IPS DF 6.9 (cell line): ENCODE measurements at regions not wholly inside any gene's neighbourhood (a gene's known extent, or its start where the extent isn't known, plus 50 kb on each side); places are given as distances from the start of the nearest gene placed in this dataset.

Experiments
- DNase-seq: peaks from one replicate; pipeline ENCODE4 v3.0.0-alpha.2; 2013; ENCODE audit warnings: low read depth, low spot score
- H3K27ac ChIP-seq: one replicate; pipeline ENCODE4 v1.5.1; 2013; ENCODE audit warnings: low read length, control low read depth
- H3K27me3 ChIP-seq: 2 replicates; pipeline ENCODE4 v1.6.1; 2013; ENCODE audit warnings: mild to moderate bottlenecking, low read length; ENCODE audit not compliant: control insufficient read depth, insufficient read depth
- H3K36me3 ChIP-seq: 2 replicates; pipeline ENCODE4 v1.6.1; 2013; ENCODE audit warnings: low read length; ENCODE audit not compliant: control insufficient read depth, insufficient read depth
- H3K4me1 ChIP-seq: 2 replicates; pipeline ENCODE4 v1.6.1; 2013; ENCODE audit warnings: low read length; ENCODE audit not compliant: control insufficient read depth, insufficient read depth
- H3K4me3 ChIP-seq: 2 replicates; pipeline ENCODE4 v1.5.1; 2013; ENCODE audit warnings: mild to moderate bottlenecking, low read length
- H3K9me3 ChIP-seq: 2 replicates; pipeline ENCODE4 v1.6.1; 2013; ENCODE audit warnings: low read length, inconsistent platforms; ENCODE audit not compliant: control insufficient read depth, insufficient read depth
- WGBS: extraction: QIAGEN DNeasy Blood & Tissue Kit; methylation state at CpG from one replicate; pipeline ENCODE4 v1.1.7; 2013; ENCODE audit warnings: mixed read lengths, missing lambda C conversion rate; ENCODE audit not compliant: insufficient read length, insufficient coverage; 5-methylcytosine and 5-hydroxymethylcytosine counted together

DNA sequence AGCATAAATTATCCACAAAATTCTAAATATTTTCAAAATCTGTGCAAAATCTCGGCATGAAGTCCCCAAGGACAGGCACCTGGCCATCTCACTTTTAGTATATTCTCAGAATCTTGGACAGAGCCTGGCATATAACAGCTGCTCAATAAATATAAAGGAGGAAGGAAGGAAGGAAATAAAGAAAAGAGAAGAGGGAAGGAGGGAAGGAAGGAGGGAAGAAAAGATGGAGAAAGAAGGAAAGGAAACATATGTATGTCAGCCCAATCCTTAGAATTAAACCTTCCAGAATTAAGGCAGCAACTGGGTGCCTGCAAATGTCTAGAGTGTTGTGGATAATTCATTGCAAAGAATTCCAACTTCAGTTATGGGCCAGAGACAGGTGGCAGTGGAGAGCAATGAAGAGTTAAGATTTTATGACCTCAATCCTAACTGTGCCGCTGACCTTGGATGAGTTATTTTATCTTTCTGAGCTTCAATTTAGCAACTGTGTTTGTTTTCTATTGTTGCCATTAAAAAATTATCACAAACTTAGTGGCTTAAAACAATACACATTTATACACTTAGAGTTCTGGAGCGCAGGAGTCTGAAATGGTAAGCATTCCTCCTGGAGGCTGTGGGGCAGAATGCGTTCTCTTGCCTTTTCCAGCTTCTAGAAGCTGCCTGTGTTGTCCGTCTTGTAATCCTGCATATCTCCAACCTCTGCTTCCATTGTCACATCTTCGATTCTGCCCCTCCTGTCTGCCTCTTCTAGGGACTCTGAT lies 200.9 kb upstream of the MSX2 start:
- Histone ChIP-seq H3K27ac (no peak overlapping the region), H3K27me3 (0 out of 2 replicates have a peak, but pooled peaks cover 2% of the 10 kb centered on the region), H3K4me1 (peaks cover 2% of the 10 kb centered on the region; the same call in 1 of the 2 replicates), H3K36me3 (no peaks in the 10 kb centered on the region), H3K9me3 (no peaks in the 10 kb centered on the region), H3K4me3 (no peak overlapping the region)
- no peak for DNase-seq
- WGBS: no CpG with 5 or more reads among the region's 6 CpGs

DNA sequence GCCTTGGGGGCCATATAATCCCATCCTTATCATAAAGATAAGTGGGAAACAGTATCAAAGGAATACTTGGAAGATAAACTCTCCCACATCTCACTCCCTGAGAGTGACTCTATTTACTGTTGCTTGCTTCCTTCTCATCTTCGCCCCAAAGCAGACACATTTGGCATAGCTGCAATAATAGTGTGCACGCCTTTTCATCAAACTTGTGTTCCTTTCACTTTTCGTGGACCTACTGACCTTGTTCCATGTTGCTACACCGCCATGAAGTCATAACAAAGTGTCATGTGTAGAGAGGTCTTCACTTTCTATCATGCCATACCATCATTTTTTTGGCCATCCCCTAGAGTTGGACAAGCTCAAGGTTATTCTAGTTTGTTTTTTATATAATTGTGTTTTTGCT lies 200.0 kb upstream of the MSX2 start:
- Histone ChIP-seq H3K9me3 (no peaks in the 10 kb centered on the region), H3K27me3 (0 out of 2 replicates have a peak, but pooled peaks cover under 1% of the 10 kb centered on the region), H3K27ac (no peak overlapping the region), H3K36me3 (no peaks in the 10 kb centered on the region), H3K4me3 (no peak overlapping the region), H3K4me1 (peaks cover 2% of the 10 kb centered on the region; the same call in 1 of the 2 replicates)
- WGBS: no CpG with 5 or more reads among the region's 4 CpGs
- no peak for DNase-seq

DNA sequence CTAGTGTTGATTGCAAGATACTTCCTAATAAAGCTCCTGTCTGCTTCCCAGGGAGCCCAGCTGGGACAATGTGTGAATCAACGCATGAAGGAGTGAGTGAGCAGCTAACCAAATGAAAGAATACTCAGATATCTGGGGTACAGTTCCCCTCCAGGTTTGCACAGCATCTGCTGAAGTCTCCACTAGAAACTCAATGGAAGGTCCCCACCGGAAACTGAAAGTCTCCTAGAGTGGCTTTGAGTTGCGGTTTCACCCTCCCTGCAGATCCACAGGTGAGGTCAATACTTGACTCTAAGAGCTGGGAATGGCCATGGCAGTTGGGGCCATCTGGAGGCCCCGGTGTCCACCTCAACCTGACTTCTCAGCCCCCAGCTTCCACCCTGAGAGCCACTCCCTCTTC lies 198.2 kb upstream of the MSX2 start:
- Histone ChIP-seq H3K9me3 (no peaks in the 10 kb centered on the region), H3K4me1 (no peaks in the 10 kb centered on the region), H3K36me3 (no peaks in the 10 kb centered on the region), H3K4me3 (no peak overlapping the region), H3K27ac (no peak overlapping the region), H3K27me3 (no peaks in the 10 kb centered on the region)
- WGBS: no CpG with 5 or more reads among the region's 4 CpGs
- no peak for DNase-seq

DNA sequence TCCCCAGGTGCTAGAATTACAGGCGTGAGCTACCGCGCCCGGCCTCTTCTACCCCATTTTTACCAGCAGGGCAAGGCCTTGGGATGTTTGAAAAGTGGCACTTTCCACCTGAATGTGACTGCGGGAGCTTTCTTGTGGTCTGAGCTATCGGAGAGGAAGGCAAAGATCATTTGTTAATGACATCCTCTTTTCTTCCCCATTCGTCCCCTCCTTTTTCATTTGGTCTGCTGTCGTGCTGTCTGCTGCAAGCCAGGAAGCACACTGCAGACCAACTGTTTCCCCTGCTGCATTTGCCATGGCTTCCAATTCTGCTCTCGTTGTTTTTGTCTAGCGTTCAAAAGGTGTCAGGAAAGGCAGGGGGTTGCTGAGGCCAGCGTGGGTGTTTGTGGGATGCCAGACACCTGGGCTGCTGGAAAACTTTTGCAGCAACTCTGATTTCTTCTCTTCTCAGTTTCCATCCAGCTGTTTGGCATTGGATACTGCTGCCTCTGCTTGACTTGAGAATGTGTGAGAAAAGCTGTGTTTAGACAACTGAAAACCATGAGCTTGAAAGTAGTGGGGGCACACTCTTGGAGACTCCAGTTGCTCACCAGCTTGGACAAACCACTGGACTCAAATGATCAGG lies 196.4 kb upstream of the MSX2 start:
- peaks cover 6% of the 10 kb centered on the region for H3K4me1 ChIP-seq
- DNase-seq: no peak
- WGBS: no CpG with 5 or more reads among the region's 11 CpGs
- no peaks in the 10 kb centered on the region for H3K36me3 ChIP-seq
- no peak overlapping the region for H3K27ac ChIP-seq
- H3K9me3 ChIP-seq: no peaks in the 10 kb centered on the region
- no peaks in the 10 kb centered on the region for H3K27me3 ChIP-seq
- no peak overlapping the region for H3K4me3 ChIP-seq

DNA sequence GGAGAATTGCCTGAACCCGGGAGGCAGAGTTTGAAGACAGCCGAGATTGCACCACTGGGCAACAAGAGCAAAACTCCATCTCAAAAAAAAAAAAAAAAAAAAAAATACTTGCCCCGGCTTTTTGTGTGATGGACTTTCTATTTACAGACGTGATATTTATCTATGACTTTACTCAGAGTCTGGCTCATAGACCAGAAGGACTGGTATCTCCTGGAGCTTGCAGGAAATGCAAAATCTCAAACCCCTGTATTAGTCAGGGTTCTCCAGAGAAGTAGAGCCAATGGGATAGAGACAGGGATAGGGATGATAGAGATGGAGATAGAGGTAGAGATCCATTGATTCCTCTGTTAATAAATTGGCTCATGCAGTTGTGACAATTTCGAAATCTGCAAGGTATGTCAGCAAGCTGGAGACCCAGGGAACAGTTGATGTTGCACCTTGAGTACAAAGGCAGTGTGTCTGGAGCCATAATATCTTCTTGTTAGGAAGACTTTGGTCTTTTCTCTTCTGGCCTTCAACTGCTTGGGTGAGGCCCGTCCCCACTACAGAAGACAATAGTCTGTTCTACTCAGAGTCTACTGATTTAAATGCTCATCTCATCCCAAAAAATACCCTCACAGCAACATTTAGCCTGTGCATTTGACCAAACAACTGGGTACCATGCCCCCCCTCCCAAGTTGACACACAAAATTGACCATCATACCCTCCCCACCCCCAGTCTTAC lies 195.4 kb upstream of the MSX2 start:
- no peak for DNase-seq
- Histone ChIP-seq H3K27me3 (no peaks in the 10 kb centered on the region), H3K9me3 (no peaks in the 10 kb centered on the region), H3K27ac (no peak overlapping the region), H3K4me1 (peaks cover 8% of the 10 kb centered on the region), H3K36me3 (no peaks in the 10 kb centered on the region), H3K4me3 (no peak overlapping the region)
- no CpG with 5 or more reads among the region's 6 CpGs for WGBS

DNA sequence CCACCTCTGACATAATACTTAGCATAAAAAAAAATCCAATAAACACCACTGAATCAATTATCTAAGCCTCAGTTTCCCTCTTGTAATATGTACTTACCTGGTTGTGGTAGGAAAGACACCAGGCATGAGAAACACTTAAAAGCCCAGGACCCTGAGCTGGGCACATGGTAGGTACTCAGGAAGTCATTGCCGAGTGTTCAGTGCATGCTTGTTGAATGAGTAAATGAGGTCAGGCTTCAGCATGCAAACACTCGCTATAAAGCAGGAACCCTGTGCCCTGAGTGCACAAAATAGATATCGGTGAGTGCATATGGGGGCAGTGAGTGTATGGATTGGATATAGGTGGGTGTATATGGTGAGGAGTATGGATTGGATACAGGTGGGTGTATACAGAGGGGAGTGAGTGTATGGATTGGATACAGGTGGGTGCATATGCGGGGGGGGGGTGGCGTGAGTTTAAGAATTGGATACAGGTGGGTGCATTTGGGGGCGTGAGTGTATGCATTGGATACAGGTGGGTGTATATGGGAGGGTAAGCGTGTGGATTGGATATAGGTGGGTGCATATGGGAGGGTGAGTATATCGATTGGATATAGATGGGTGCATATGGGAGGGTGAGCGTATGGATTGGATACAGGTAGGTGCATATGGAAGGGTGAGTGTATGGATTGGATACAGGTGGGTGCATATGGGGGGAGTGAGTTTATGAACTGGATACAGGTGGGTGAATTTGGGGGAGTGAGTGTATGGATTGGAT lies 194.3 kb upstream of the MSX2 start:
- DNase-seq: no peak
- H3K9me3 ChIP-seq: no peaks in the 10 kb centered on the region
- no peaks in the 10 kb centered on the region for H3K36me3 ChIP-seq
- 100% methylated on average over 2 of the region's 9 CpGs for WGBS
- H3K4me1 ChIP-seq: peaks cover 8% of the 10 kb centered on the region
- H3K4me3 ChIP-seq: no peak overlapping the region
- no peak overlapping the region for H3K27ac ChIP-seq
- H3K27me3 ChIP-seq: no peaks in the 10 kb centered on the region

DNA sequence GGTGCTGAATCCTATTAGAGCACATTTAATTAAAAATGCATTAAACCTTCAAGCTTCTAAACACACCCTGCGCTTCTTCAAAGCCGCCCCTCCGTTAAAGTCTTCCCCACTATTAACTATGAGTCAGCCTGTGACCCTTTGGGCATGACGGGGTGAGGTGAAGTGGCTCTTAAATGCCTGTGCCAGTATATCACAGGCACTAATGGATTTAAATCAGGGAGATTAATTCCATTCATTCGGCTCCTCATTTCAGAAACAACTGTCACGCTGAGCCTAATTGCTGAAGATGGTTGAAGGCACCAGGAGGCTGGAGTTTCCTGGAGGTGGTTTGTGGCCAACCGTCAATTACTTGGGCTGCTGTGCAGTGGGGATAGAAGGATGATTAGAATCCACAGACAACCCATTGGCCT lies 192.6 kb upstream of the MSX2 start:
- no peaks in the 10 kb centered on the region for H3K27me3 ChIP-seq
- no peak overlapping the region for H3K4me3 ChIP-seq
- DNase-seq: no peak
- no peaks in the 10 kb centered on the region for H3K9me3 ChIP-seq
- WGBS: no CpG with 5 or more reads among the region's 7 CpGs
- H3K27ac ChIP-seq: no peak overlapping the region
- H3K4me1 ChIP-seq: peaks cover 8% of the 10 kb centered on the region
- H3K36me3 ChIP-seq: no peaks in the 10 kb centered on the region

DNA sequence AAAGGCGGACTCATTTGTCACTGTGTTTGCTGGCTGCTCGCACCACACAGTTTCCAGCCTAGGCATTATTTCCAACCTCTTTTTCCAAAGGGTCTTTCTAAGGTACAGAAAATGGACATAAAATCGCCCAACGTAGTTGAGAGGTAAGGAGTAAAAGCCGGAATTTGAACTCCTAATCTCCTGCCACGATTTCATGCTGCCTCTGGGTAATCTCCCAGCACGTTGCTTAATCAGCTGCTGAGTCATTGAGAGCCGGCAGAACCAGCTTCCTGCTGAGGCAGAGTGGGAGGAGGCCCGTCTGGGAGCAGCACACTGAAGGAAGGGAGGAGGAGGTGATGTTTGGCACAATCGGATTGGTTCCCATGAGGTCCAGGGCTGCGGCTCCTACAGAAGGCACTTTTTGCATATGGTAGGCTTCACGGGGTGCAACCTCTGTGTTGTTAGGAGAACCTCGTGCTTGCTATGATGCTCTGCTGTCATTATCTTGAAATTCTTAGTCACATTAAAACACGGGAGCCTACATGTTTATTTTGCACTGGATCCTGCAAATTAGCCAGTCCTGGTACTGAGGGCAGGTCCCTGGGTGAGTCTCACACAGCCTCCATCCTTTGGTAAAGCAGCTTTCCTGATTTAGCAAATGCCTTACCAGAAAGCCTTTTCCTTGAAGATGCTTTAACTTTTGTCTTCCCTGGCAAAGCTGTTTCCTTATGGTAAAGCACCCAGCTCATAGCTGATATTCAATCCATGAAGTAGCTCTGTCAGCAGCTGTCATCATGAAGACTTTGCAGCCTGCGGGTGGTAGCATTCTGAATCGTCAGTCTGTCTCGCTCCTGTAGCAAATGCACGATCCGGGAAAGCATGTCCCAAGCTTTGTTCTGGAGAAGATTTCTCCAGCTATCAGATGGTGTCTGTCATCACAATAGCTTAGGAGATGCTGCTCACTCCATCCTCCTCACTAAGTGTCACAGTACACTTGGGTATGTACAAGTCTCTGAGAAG lies 191.6 kb upstream of the MSX2 start:
- no peak overlapping the region for H3K4me3 ChIP-seq
- H3K27me3 ChIP-seq: no peaks in the 10 kb centered on the region
- DNase-seq: peak; percentile 52
- H3K4me1 ChIP-seq: peaks cover 8% of the 10 kb centered on the region
- WGBS: no CpG with 5 or more reads among the region's 19 CpGs
- H3K36me3 ChIP-seq: no peaks in the 10 kb centered on the region
- H3K27ac ChIP-seq: no peak overlapping the region
- no peaks in the 10 kb centered on the region for H3K9me3 ChIP-seq

DNA sequence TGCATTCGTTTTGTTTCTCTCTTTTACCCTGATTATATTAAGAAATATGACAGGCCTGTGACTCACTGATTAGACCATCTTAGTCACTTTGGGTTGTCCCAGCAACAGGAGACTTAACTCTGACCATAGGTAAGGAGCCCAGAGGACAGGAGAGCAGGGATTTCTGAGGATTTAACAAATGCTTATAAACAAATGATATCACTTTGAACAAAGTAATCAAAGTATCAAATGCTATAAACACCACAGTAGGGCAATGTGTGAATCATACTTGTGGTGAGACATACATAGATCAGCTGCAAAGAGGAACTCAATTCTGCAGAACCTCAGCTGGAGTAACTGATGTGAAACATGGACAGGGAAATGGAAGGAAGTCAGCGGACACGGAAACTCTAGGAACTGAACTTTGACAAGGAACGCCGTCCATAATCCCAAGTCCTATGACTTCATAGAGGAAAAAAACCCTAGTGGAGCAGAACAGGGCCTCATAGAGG lies 190.6 kb upstream of the MSX2 start:
- Histone ChIP-seq H3K27ac (no peak overlapping the region), H3K4me1 (peaks cover 8% of the 10 kb centered on the region), H3K9me3 (no peaks in the 10 kb centered on the region), H3K36me3 (no peaks in the 10 kb centered on the region), H3K27me3 (no peaks in the 10 kb centered on the region), H3K4me3 (no peak overlapping the region)
- DNase-seq: no peak
- no CpG with 5 or more reads among the region's 5 CpGs for WGBS
